Osteocyte (in vitro differentiated cells): ENCODE measurements at regions not wholly inside any gene's neighbourhood (a gene's known extent, or its start where the extent isn't known, plus 50 kb on each side); places are given as distances from the start of the nearest gene placed in this dataset.

Experiments used
- DNase-seq: peaks from one replicate; pipeline ENCODE4 v3.0.0; 2021; ENCODE audit warnings: mixed read lengths; ENCODE audit not compliant: unreplicated experiment; ENCODE audit errors: extremely low spot score
- H3K27ac Mint-ChIP-seq: one replicate; pipeline ENCODE4 v1.8.0; 2021; ENCODE audit warnings: mild to moderate bottlenecking, mixed read lengths; ENCODE audit not compliant: unreplicated experiment
- H3K27me3 Mint-ChIP-seq: one replicate; pipeline ENCODE4 v1.8.0; 2021; ENCODE audit warnings: mixed read lengths; ENCODE audit not compliant: unreplicated experiment
- H3K36me3 Mint-ChIP-seq: one replicate; pipeline ENCODE4 v1.8.0; 2021; ENCODE audit warnings: mixed read lengths; ENCODE audit not compliant: unreplicated experiment
- H3K4me1 Mint-ChIP-seq: one replicate; pipeline ENCODE4 v1.8.0; 2021; ENCODE audit warnings: mixed read lengths; ENCODE audit not compliant: unreplicated experiment
- H3K4me3 Mint-ChIP-seq: one replicate; pipeline ENCODE4 v1.8.0; 2021; ENCODE audit warnings: mild to moderate bottlenecking, moderate library complexity, mixed read lengths; ENCODE audit not compliant: unreplicated experiment
- H3K9me3 Mint-ChIP-seq: one replicate; pipeline ENCODE4 v1.8.0; 2021; ENCODE audit warnings: mixed read lengths; ENCODE audit not compliant: unreplicated experiment
- TF ChIP-seq, protein P1 (sequence below): fragments of 200-600 bp; sonication (generic); IDR thresholded peaks from 2 replicates; pipeline ENCODE4 v1.5.0; 2021; ENCODE audit warnings: antibody characterized with exemption, mild to moderate bottlenecking, moderate library complexity

DNA sequence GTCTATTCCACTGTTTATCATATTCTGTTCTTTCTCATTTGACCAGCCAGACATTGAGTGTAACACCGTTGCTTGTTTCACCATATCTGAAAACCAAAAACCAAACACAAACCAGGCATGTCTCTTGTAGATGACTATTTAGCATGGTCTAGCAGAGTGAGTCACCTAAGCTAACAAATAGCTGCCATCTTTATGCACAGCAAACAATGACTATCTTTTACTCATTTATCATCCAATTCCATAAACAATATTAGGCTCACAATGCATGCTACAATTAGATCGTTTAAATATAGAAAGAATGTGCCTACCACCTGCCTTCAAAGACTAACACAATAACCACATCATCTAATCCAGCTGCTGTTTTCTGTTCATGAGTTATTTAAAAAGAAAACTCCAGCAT is 495.4 kb downstream of the PCDH19 start:
- TF ChIP-seq, protein P1, sequence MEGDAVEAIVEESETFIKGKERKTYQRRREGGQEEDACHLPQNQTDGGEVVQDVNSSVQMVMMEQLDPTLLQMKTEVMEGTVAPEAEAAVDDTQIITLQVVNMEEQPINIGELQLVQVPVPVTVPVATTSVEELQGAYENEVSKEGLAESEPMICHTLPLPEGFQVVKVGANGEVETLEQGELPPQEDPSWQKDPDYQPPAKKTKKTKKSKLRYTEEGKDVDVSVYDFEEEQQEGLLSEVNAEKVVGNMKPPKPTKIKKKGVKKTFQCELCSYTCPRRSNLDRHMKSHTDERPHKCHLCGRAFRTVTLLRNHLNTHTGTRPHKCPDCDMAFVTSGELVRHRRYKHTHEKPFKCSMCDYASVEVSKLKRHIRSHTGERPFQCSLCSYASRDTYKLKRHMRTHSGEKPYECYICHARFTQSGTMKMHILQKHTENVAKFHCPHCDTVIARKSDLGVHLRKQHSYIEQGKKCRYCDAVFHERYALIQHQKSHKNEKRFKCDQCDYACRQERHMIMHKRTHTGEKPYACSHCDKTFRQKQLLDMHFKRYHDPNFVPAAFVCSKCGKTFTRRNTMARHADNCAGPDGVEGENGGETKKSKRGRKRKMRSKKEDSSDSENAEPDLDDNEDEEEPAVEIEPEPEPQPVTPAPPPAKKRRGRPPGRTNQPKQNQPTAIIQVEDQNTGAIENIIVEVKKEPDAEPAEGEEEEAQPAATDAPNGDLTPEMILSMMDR, result no peak
- Mint-ChIP-seq H3K4me1 (no peaks in the 10 kb centered on the region), H3K27ac (no peak overlapping the region), H3K4me3 (no peak overlapping the region), H3K36me3 (no peaks in the 10 kb centered on the region), H3K9me3 (peaks cover 3% of the 10 kb centered on the region), H3K27me3 (no peaks in the 10 kb centered on the region)
- DNase-seq, result no peak

DNA sequence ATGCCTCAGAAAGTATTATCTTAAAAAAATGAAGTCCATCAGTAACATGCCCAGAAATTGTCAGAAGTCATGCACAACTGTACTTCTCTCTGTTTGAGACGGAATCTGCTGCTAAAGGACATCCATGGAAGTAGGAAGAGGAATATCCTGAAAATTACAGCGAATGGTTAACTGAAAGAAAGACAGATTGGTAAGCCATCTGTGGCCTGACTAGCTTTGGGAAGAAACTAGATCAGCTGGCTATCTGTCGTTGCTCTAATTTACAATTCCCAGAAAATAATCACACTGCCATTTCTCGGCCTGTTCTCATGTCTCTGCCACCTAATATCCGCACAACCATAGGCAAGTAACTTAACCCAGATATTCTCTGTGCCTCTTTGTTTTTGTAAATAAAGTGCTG is 496.5 kb downstream of the PCDH19 start:
- Mint-ChIP-seq H3K27me3 (no peaks in the 10 kb centered on the region), H3K4me3 (no peak overlapping the region), H3K9me3 (peaks cover 3% of the 10 kb centered on the region), H3K4me1 (no peaks in the 10 kb centered on the region), H3K36me3 (no peaks in the 10 kb centered on the region), H3K27ac (no peak overlapping the region)
- no peak for DNase-seq
- TF ChIP-seq, protein P1, result no peak

DNA sequence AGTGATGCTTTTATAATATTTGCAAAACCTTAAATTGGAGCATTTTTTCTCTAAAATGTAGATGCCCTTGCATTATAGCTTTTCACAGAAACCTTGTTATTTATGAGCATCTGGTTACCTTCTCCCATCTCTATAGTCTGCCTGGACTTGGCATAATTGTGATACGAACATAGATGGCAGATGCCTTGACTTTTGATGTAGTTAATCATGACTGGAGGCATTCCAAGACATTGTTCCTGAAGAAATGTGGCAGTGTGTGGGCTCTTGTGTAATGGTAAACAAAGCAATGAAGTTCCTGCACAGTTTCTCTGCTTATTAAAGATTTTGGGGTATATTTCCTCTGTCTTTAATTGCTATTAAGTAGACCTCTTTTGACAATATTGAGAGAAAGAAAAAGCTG is 500.1 kb downstream of the PCDH19 start:
- Mint-ChIP-seq H3K27ac (no peak overlapping the region), H3K27me3 (no peaks in the 10 kb centered on the region), H3K4me3 (no peak overlapping the region), H3K4me1 (no peaks in the 10 kb centered on the region), H3K36me3 (no peaks in the 10 kb centered on the region), H3K9me3 (peaks cover 3% of the 10 kb centered on the region)
- TF ChIP-seq, protein P1, result no peak
- no peak for DNase-seq

GRCh38 chrX:99901091-99901490 is 509.0 kb downstream of the PCDH19 start:
- Mint-ChIP-seq H3K4me1 (no peaks in the 10 kb centered on the region), H3K9me3 (peaks cover 30% of the 10 kb centered on the region), H3K4me3 (no peak overlapping the region), H3K27ac (no peak overlapping the region), H3K36me3 (no peaks in the 10 kb centered on the region), H3K27me3 (no peaks in the 10 kb centered on the region)
- TF ChIP-seq, protein P1, result no peak
- no peak for DNase-seq

DNA sequence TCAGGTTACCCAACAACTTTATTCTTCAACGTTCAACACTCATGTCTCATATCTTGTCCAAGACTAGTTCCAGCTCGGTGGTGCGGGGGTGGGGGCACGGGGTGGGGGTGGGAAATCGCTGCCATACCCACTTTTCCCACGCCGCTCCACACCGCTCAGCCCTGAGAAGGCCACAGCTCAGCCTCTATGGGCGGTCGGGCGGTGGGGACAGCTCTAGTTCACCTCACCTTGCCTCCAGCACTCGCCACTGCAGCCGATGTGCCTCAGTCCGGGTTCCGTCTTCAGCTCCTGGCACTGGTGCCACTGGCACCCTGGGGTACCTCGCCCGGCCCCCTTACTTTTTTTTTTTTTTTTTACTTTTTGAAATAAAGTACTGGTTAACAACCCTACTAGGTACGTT is 522.2 kb downstream of the PCDH19 start:
- no peak overlapping the region for H3K27ac Mint-ChIP-seq
- H3K4me3 Mint-ChIP-seq, result no peak overlapping the region
- H3K27me3 Mint-ChIP-seq, result no peaks in the 10 kb centered on the region
- no peak for DNase-seq
- H3K9me3 Mint-ChIP-seq, result peaks cover 27% of the 10 kb centered on the region
- H3K36me3 Mint-ChIP-seq, result no peaks in the 10 kb centered on the region
- TF ChIP-seq, protein P1, result no peak
- H3K4me1 Mint-ChIP-seq, result no peaks in the 10 kb centered on the region
